ENCODE measurements at regions not wholly inside any gene's neighbourhood (a gene's known extent, or its start where the extent isn't known, plus 50 kb on each side); places are given as distances from the start of the nearest gene placed in this dataset.

DNA sequence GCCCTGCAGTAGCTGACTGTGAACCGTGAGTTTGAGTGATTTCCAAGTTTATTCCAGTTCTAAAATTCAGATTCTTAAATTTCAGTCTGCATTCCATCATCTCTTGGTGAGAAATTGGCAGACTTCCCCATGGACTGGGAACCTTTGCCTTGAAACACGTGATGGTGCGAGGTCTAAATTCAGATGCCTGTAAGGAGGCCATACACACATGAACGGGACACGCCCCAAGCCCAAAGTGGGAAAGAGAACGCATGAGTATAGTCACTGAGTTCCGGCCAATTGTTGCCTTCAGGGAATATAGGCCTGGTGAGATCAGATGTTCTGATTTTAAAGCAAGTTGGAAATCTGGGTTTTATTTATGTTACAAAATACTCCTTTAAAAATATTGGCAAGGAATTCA, 1084.4 kb upstream of the WWC1 start:
- DNase-seq (ENCODE audit: low spot score): no peak
- no peak for TF ChIP-seq CTCF (IDR thresholded peaks at IDR 0.05; ENCODE audit: extremely low read depth, missing control alignments)

DNA sequence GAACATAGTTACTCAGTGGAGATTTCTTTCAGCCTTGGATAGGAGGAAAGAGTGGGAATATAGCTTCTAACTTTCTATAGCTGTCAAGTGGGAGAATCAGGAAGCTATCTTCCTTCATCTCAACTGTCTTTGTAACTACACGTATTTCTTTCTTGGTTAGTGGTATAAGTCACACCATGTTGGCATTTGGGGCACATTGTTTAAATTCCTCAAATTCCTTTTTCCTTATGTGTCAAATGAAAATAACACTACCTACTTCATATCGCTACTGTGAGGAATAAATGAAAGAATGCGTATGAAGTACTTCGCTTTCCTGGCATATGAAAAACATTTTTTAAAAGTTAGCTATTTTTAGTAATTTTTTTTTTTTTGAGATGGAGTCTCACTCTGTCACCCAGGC, 1082.5 kb upstream of the WWC1 start:
- TF ChIP-seq CTCF (IDR thresholded peaks at IDR 0.05; ENCODE audit: extremely low read depth, missing control alignments): no peak
- no peak for DNase-seq (ENCODE audit: low spot score)

GRCh38 chr5:167217097-167217743, 1074.2 kb upstream of the WWC1 start:
- no peak for TF ChIP-seq CTCF (IDR thresholded peaks at IDR 0.05; ENCODE audit: extremely low read depth, missing control alignments)
- DNase-seq (ENCODE audit: low spot score): no peak

DNA sequence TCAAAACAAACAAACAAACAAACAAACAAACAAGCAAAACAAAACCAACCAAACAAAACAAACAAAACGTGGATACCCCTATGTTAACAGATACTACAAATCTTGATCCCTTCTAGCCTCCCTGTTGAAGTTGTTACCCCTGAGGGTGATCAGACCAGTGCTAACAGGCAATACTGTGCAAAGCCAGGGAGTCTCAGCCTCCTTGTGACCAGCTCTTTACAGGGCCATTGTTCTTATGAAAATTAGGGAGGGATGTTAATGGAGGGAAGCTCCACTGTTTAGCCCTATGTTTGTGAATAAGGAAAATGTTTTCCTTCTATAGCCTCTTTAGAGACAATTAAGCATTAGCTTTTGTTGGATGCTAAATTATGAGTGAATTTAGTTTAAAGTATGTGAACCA, 1072.1 kb upstream of the WWC1 start:
- DNase-seq (ENCODE audit: low spot score): no peak

DNA sequence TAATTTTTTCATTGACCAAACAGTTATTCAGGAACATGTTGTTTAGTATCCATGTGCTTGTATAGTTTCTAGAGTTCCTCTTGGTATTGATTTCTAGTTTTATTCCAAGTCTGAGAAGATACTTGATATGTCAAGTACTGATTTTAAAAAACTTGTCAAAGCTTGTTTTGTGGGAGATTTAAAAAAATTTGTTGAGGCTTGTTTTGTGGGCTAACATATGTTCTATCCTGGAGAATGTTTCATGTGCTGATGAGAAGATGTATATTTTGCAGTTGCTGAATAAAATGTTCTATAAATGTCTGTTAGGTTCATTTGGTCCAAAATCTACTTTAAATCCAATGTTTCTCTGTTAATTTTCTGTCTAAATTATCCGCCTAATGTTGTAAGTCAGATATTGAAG, 1065.1 kb upstream of the WWC1 start:
- TF ChIP-seq CTCF (IDR thresholded peaks at IDR 0.05; ENCODE audit: extremely low read depth, missing control alignments): no peak
- DNase-seq (ENCODE audit: low spot score): no peak

More for the DNA sequence above, 1072.1 kb upstream of the WWC1 start:
- TF ChIP-seq CTCF (IDR thresholded peaks at IDR 0.05; ENCODE audit: extremely low read depth, missing control alignments): no peak

GRCh38 chr5:167228134-167228533, 1063.3 kb upstream of the WWC1 start:
- TF ChIP-seq CTCF (IDR thresholded peaks at IDR 0.05; ENCODE audit: extremely low read depth, missing control alignments): no peak
- no peak for DNase-seq (ENCODE audit: low spot score)

DNA sequence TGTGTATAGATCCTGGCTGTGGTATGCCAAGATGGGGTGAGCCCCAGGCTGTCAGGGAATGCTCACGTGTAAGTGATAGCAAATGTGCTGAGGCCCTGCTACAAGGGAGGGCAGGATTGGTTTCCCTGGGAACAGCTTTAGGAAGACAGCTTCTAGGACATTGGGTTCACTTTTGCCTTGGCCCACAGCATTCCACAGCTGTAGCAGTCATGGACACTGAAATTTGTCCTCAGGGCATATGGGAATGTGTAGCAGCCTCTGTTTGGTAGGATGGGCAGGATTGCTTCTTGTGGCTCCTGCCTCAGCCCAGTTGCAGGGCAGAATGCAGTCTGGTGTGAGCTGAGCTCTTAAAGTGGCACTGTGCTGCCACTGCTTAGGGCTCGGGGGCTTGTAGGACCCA, 1061.7 kb upstream of the WWC1 start:
- DNase-seq (ENCODE audit: low spot score): no peak
- no peak for TF ChIP-seq CTCF (IDR thresholded peaks at IDR 0.05; ENCODE audit: extremely low read depth, missing control alignments)
